Right forelimb (tissue), 1 donor: ENCODE measurements at regions not wholly inside any gene's neighbourhood (a gene's known extent, or its start where the extent isn't known, plus 50 kb on each side); places are given as distances from the start of the nearest gene placed in this dataset.
"Not testable (repeated sequence)": the region's sequence is repeated elsewhere in the genome, so short reads cannot be mapped to it uniquely, and the experiment has no call there.

Experiments used
- DNase-seq: peaks from one replicate; pipeline ENCODE4 v3.0.0-alpha.2; 2018

DNA sequence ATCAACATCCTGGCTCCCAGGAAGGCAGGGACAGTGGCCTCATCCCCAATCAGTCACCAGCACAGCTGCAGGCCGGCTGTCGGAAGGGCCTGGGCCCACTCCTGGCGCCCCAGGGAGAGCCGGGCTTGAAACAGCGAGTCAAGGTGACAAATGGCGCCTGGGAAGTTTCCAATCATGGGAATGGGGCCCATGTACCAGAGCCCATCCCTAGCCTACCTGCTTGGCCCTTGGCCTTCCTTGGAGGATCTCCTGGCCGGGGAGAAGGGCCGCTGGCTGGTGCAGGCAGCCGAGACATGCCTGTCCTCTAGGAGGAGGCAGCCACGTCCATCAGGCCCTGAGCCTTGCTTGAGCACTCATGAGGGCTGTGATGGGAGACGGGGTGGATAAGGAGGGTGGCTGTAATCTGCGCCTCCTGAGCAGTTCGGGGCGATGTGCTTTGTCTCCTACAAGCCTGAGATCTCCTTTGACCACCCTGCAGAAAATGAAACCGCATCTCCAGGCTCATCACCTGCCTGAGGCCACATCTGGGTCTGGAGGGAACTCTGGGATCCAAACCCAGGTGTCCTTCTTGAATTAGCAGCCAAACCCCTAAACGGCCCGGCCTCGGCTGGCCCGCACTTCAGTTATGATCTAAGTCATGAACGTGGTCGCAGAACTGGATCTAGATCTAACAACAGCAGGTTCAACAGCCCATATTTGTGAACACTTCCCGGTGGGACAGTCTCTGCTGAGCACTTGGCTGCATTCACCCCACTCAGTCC, 862.0 kb downstream of the TBC1D22A start:
- DNase-seq, result no peak

DNA sequence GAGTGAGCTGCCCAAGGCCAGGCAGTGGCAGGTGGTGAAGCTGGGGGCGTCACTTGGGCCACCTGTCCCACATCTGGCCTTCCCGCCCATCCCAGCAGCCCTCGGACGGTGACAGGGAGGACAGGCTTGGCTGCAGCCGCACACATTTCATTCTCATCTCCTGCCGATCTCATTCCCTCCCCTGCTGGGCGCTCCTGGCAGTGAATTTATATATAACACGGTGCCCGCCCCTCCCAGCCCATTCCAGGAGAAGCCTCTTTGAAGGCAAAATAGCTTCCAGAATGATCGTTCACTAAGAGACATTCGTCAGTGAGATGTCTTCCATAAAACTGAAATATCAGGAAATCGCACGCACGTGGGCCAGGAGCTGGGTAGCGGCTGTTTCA, 861.3 kb downstream of the TBC1D22A start:
- DNase-seq, result no peak

DNA sequence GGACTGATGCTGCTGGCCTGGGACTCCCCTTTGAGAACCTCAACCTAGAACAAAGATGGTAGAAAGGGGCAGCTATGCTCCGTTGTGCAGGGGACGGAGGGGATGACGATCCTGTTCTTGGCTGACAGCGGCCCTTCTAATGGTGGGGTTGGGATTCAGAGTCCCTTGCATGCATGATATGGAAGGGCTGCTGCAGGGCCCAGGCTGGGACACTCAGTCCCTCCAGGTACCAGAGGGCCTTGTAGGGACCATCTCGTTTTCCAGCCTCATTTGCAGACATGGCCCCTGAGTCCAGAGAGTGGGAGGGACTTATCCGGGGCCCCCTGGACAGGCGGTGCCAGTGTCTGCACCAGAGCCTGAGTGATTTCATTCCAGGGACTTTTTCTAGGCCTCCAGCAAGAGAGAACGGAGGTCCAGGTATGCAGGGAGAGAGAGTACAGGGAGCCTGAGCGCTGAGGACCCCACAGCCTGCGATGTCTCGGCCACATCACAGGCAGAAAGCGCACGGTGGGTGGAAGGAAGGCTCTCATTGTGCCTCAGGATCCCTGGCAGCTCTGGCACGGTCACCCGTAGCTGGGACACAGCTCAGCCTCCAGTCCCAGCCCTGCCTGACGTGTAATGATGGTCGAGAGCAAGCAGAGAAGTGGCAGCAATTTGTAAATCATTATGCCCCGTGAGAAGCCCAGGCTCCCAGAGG, 860.8 kb downstream of the TBC1D22A start:
- DNase-seq, result no peak

DNA sequence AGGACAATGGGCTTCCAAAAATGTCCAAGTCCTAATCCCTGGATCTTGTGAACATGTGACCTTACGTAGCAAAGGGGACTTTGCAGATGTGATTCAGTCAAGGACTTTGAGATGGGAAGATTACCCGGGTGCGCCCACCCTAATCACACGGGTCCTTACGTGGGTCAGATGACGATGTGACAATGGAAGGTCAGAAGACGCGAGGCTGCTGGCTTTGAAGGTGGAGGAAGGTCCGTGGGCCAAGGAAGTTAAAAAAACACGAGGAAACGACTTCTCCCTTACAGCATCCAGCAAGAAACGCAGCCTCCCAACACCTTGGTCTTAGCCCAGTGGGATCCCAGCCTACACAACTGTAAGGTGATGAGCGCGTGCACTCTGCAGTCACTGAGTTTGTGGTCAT, 860.1 kb downstream of the TBC1D22A start:
- DNase-seq, result no peak

DNA sequence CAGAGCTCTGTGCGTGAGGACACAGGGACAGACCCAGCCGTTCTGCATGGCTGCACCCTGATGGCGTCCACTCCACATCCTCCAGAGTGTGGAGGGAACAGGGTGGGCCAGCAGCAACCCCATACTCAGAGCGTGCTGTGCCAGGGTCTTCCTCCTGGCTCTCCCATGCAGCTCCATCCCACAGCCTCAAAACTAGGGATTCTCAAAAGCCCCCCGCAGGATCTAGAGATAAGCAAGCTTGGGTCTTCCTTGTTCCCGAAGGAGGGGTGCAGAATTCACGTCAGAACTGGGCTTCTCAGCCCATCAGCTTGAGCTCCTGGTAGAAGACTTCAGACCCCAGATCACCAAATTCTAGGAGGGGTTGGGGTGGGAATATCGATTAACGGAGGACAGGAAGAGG, 858.8 kb downstream of the TBC1D22A start:
- no peak for DNase-seq

DNA sequence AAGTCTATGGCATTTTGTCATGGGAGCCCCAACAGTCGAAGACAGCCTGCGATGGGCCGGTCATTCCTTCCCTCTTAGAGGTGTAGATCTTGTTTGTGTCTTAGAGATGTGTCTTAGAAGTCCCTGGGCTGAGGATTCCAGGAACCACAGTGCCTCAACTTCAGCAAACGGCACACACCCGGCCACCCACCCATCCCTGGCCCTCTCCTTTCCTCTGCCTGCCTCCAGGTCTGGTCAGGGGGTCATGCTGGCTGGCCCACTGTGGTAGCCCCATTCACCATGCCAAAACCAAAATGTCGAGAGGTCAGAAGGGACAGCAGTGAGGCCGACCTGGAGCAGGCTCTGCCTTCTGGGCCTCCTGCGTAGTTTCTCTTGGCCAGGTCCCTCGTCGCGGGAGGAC, 857.9 kb downstream of the TBC1D22A start:
- no peak for DNase-seq

DNA sequence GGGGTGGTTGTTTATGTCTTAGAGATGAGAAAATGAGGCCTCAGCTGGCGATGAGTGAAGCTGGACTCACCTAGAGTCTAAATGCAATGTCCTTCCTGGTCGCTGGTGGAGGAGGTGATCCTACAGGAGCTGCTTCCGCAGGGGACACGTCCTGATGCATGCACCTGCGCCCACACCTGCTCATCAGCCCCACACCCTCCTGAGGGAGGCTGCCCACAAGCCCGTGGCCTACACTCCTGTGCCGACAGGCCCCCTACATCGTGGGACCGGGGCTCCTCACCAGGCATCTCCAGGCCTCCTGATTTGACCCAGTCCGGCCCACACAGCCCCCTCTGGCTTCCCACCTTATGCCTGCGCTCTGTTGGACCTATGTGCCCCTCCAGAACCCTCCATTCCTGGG, 857.2 kb downstream of the TBC1D22A start:
- DNase-seq, result no peak

DNA sequence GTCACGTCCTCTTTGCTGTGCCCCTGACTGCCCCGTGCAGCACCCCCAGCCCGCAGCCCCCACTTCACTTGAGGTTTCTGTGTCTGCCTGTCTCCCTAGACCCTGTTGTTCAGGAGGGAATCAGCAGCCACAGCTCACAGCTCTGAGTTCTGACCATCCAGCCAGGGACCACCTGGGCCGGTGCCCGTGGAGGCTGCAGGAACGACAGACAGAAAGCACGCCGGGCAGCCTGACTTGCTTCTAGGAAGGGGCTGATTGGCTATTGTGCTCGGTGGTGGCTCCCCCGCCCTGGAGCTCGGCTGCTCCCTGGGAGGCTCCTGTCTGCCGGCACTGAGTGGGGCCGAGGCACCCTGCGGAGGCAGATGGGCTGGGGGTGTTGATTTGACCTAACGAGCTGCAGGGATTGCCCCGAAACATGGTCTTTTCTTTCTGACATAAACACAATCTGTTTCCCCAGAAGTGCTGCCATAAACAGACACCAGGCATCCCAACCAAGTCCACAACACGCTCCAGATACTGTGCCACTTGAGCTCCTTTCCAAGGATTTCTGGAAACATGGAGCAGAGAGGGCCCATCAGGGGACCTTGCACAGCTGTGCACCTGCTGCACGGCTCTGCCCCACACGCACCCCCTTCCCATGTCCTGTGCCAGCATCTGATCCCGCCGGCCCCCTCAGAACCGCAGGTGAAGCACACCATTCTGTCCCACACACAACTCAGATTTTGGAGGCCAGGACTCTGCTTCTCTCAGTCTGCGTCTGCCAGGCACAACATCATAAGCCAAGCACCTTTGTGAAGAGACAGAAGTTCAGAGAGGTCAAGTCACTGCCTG, 855.9 kb downstream of the TBC1D22A start:
- DNase-seq, result no peak

DNA sequence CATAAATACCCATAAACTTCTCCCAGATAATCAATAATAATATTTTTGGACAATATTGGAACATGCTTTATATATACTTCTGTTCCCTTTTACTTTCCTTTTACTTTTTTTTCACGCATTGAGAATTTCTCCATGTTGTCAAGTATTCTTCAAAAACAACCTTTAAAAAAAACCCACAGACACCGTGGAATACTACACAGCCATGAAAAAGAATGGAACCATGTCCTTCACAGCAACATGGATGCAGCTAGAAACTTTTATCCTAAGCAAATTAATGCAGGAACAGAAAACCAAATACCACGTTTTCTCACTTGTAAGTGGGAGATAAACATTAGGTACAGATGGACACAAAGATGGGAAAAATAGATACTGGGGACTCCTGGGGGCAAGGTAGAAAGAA, 854.7 kb downstream of the TBC1D22A start:
- no peak for DNase-seq

DNA sequence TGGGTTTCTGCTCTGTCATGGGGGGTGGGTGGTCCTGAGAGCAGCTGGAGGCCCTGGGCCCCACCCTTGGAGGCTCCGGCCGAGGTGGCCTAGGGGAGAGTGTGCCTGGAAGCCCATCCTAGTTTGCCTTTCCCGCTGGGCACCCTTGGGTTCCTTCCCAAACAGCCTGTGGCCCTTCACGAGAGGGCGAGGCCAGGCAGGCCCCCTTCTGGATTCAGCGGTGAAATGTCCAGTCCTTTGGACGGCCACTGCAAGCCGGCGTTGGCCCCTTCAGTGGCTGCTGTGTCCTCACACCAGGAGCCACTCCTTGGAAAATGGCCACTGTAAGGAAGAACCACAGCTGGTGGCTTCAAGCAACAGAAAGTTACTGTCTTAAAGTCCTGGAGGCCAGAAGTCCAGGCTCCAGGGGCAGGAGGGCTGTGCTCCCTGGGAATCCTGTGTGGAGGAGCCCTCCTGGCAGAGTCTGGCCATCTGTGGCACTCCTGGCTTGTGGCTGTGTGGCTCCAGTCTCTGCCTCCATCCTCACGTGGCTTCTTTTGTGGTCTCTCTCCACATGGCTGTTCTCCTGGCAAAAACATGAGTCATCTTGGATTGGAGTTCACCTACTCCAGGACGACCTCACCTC, 854.1 kb downstream of the TBC1D22A start:
- no peak for DNase-seq

DNA sequence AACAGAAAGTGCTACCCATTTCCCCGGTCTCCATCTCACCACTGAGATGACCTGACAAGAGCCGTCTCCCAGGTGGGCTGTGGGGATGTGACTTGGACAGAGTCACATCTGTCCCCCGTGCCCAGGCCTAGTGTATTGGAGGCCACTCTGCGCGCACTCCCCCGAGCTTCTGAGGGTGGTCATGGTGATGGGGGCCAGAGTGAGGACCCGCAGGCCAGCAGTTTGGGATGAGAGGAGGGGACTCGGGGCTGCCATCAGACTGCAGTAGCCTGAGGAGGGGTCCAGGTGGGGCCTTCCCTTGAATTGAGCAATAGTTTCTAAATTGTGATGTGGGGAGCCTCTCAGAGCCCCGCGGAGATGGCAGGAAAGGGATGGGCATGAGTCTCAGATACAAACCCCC, 852.6 kb downstream of the TBC1D22A start:
- no peak for DNase-seq

DNA sequence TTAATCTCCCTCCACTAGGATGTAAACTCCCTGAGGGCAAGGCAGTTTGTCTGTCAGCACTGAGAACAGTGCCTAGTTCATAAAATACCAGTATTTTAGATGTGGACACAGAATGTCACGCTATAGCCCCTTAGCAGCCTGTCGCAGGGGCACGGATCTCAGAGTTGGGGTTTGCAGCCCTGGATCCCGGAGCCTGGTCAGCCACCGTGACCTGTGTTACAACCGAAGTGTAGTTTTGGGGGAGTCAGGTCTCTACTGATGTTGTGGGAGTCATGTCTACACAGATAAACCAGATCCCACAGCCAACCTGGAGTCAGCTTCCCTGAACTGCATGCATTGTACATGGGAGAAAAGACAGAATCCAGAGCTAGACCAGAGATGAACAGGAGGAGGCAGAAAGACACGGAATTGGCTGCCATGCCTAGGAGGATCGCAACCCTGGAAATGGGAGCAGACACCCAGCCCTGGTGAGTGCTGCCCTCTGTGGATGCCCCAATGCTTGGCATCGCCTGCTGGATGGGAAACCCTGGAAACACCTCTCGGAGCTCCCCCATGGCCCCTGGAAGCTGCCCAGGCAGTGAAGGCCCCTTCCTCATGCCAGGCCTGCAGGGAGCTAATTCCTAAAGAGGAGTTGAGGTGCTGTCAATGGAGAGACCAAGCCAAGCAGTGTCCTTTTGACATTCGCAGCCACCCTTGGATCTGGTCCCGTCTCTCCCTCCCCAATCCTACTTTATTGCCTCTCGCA, 851.3 kb downstream of the TBC1D22A start:
- no peak for DNase-seq

DNA sequence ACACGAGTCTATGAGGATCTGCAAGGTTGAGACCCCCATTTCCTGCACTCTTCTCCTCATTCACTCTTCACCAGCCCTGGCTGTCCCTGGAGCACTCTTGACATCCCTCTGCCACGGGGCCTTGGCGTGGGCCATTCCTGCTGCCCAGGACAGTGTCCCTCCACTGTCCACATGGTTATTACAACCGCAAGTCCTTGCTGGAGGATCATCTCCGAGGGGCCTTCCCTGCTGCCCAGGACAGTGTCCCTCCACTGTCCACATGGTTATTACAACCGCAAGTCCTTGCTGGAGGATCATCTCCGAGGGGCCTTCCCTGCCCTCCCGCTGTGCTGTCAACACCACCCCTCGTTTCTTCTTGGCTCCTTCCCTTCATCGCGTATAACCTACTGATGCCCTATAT, 850.7 kb downstream of the TBC1D22A start:
- DNase-seq, result not testable (repeated sequence)

DNA sequence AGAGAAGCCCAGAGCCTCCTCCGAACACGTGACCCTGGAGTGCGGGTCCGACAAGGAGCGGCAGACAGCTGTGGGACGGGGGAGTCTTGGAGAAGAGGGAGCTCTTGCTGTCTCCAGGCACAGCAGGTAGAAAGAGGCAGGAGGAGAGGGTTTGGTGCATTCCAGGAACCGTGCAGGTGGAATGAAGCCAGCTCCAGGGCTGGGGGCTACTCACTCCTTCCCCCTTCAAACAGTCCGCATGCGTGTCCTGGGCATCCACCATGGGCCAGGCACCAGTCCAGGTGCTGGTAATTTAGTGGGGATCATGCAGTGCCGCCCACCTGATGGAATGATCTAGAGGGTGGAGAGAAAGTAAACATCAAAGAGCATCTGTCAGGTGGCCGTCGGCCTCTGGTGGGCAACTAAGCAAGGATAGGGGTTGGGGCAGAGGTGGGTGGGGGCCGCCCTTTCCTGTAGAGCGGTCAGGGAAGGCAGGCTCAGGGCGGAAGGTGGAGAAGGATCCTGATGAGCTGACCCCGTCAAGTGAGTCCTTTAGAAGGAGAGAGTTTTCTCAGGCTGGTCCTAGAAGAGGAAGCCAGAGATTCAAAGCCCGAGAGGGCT, 850.0 kb downstream of the TBC1D22A start:
- DNase-seq, result no peak

DNA sequence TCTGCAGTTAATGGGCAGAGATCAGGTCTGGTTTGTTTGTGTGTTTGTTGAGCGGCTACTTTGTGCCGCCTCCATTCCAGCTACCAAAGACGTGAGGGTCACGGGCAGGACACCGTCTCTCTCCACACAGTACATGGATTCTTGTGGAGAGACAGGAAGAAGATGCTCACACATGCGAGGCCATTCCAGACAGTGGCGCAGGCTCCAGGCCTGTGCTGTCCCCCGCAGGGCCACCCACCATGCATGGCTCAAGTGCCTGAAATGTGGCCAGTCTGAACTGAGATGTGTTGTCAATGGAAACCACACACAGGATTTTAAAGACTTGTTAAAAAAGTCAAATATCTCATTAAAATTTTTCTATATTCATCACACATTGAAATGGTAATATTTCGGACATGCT, 848.3 kb downstream of the TBC1D22A start:
- DNase-seq, result no peak

DNA sequence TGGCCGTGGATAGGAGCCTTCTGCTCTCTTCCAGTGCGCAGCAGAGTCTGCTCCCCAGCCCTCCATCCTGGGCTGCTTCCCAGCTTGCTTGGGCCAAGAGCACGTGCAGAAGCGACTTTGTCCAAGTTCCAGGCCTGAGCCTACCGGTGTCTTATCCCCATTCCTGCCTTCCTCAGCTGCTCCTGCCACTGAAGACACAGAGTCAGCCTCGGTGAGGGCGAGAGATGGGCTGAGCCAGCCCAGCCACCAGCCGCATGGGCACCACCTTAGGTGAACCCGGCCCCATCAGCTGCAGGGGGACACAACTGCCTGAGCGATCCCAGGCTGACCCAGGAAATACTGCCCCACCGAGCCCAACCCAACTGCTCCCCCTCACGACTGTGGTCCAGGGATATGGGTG, 847.8 kb downstream of the TBC1D22A start:
- no peak for DNase-seq

DNA sequence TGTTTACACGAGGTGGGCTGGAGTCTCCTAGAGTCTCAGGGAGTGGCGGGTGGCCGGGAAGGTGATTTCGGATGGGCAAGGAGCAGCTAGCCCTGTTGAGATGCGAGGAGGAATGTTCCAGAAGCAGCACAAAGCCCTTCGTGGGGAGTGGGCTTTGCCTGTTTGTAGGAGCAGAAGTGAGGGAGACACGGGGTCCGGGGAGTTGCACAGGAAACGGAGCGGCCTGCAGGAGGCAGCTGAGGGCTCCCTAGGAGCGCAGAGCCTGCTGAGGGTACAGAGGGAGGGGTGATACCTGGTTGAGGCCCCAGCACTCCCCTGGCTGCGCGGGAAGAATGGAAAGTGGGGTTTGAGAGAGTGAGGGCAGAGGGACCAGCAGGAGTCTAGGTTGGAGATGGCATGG, 847.2 kb downstream of the TBC1D22A start:
- DNase-seq, result no peak

DNA sequence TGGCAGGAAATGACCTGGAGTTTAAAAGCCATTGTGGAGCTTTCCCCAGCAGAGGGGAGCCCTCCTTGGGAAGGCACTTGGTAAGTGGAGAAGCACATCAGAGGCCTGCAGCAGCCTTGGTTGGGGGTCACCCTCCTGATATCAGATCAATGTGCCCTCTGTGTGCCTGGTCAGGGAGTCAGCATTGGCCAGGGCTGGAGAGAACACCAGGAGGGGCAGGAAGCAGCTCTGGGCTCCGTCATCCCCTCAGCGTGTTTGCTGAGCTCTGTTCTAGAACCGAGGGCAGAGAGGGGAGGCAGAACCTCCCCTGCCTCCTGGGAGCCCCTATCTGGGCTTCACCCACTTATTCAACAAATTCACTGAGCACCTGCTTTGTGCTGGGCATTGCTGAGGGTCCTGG, 846.0 kb downstream of the TBC1D22A start:
- DNase-seq, result no peak

DNA sequence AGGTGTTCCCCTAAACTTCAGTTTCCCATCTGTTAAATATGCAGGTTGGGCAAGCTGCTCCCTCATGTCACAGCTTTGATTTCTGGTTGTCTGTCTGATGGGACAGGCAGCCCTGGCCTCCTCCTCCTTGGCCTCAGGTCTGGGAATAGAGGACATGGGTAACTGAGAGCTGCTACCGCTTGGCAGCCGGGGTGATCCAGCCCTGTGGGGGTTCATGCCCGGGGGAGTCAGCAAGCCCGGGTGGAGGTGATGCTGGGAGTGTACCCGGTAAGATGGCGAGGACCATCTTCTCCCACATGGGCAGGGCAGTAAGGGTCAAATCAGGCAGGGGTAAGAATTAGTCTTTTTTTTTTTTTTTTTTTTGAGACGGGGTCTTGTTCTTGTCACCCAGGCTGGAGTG, 845.0 kb downstream of the TBC1D22A start:
- no peak for DNase-seq

DNA sequence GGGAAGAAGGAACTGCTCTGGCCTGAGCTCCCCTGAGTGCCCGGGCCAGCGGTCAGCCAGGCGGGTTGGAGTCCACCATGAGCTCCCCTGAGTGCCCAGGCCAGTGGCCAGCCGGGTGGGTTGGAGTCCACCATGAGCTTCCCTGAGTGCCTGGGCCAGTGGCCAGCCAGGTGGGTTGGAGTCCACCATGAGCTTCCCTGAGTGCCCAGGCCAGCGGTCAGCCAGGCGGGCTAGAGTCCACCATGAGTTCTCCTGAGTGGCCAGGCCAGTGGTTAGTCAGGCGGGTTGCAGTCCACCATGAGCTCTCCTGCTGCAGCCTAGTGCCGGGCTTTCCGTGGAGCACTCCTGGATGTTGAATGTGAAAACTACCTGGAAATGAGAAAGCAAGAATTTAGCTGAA, 844.0 kb downstream of the TBC1D22A start:
- DNase-seq, result no peak

DNA sequence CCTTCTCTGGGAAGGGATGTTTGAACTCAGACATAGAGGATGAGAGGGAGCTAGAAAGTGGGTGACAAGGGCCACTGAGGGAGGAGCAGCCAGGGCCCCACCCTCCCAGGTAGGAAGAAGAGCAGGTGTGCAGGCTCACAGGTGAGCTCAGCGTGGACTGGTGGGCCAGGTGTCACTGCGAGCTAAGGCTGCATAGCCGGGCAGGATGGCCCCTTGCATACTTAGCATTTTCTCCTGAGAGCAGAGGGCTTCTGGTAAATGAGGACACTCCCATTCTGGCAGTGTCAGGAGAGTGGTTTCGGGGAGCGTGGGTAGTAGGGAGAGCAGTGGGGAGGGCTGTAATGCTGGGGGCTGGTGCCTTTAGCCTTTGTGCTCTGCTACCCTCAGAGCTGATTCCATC, 843.4 kb downstream of the TBC1D22A start:
- no peak for DNase-seq

DNA sequence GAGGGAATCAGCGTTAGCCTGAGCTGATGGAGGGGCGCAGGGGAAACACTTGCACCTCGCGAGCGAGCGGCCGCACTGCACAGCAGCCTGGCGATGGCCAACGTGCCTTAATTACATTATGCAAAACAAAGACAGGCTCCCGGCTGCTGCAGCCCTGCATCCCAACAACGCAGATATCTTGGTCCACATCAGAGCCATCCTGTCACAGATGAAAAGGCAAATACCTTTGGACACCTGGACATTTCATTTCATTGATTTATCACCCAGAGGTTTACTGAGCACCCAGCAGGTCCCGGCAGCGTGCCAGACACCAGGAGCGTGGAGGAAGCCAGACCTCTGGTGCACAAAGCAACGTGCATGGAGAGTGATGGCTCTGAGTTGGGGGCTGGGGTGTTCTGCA, 843.0 kb downstream of the TBC1D22A start:
- no peak for DNase-seq
